ENCODE measurements at regions not wholly inside any gene's neighbourhood (a gene's known extent, or its start where the extent isn't known, plus 50 kb on each side); places are given as distances from the start of the nearest gene placed in this dataset.
"Not testable (repeated sequence)": the region's sequence is repeated elsewhere in the genome, so short reads cannot be mapped to it uniquely, and the experiment has no call there.

DNA sequence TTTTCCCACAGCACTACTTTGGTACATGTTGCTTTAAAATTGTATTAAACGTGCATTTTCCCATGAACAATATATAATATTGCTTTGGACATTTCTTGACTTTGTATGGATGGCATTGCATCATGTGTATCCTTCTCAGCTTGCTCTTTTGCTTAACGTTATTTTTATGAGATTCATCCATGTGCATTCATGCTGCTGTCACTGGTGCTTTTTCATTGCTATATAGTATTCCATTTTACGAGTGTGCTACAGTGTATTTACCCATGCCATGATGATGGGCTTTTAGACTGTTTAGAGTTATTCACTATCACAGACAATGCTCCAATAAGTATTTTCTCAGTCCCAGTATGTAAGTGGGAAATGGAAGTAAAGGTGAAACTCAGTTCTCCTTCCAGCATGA is 195.2 kb upstream of the COX10 start:
- DNase-seq: no peak

DNA sequence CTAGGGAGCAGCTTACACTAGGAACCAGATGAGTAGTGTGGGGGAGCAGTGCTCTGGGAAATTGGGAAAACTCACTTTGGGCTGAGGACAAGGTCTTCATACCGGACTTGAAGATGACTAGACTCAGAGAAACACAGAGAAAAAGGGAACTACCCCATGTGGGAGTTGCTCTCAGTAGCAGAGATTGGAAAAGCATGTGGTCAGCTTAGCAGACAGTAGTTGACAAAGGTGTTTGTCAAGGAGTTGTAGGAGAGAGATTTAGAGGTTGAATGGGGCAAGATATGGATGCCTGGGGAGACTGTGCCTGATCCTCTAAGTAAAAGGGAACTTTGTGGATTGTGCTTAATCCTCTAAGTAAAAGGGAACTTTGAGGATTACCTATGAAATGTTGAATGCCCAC is 194.5 kb upstream of the COX10 start:
- DNase-seq: no peak

DNA sequence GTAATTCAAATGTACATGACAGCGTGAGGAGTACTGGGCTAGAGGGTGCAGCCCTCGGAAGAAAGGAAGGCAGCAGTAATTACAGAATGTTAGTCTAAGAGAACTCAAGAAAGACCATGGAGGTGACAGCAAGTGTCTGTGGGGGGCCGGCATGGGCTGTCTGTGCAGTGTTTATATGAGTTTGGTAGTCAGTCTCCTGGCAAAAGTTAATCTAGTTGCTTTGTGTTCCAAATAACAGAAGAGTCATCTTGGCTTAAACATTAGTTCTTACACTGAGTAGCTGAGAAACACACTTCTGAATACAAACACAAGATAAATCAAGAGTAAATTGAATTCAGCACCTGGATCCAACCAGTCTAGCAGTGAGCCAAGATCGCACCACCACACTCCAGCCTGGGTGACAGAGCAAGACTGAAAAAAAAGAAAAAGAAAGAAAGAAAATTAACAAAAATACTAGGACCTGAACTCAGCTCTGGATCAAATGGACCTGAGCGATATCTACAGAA is 189.3 kb upstream of the COX10 start:
- no peak for DNase-seq

DNA sequence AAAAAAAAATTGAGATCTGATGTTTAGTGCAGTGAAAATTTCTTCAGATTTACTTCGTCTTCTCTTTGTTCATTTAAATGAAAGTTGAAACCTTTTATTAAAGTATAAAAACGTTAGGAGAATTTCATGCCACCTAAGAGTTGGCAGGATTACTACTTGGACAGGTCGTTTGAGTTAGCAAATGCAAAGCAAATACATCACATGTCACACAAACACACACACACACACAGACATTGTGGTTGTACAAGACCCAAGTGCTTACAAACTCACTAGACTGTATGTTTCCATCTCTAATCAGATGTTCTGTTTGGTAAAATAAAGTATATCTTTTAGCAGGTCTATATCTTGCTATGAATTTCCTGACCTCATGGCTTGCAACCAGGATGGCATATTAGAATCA is 185.6 kb upstream of the COX10 start:
- DNase-seq: no peak

DNA sequence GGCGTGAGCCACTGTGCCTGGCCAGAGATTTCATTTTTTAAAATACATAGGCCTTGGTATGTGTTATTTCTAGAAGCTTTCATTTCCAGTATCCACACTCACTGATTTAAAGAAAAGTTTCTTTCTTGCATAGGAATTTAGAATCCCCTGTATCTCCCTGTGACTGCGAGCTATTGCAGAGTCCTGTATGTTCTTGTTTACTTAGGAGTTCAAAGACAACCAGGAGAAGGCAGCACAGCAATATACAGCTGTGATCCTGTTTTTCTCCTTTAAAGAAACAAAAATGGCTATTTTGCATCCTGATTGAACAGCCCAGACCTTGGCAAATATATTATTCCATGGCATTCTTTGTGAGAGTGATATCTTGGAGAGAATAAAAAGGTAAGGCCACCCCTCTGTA is 185.0 kb upstream of the COX10 start:
- DNase-seq: no peak

DNA sequence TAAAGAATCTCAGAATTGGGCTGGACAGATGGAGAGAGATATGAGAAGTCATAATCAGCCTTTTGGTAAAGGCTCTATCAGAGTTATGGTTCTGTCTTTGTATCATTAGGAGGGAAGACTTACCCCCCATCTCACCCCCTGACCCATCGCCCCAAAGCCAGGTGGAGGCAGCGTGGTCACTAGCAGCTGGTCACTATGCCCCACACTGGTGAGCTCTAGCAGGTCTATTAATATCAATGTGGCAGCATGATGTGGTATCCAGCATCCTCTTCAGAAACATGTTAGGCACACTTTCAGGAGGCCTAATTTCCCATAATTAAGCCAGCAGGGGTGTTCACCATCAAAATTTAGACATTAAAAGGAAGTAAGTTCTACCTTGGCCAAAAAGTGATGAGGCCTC is 183.8 kb upstream of the COX10 start:
- no peak for DNase-seq

DNA sequence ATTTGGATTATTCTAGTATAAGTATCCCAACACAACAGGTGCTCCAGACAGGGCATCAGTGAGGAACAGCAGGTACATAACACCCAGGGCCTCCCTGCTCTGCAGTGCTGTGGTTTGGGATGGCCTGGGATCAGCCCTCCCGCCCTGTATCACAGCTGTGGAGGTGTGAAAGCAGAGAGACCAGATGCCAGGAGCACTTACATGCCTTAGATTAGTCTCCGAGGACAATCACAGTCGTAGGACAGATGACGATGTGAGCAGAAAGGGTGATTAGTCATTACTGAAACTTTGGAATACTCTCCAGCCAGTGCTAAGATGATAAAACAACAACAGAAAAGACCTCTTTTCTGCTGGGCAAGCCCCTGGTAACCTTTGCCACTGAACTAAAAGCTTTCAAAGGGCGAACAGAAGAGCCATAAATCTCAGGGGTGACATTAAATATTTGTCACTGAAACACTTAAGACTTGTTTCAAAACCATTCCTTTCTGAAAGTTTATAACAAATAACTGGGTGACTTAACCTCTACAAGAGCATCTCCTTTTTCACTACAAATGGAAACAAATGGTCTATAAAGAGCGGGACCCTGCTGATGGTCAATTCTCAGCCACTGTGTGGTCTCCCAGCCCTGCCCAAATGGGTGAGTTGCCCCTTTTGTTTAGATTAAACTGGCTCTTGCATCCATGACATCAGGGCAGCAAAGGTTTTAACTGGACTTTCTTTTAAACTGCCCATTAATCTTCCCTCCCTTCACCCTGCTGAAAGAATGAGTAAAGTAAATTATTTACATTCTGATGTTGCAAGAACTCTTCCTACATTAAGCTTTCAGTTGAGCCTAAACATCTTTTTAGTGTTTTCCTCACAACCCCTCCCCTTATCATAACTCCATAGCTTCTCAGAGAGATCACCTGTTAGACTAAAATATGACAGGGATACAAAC is 183.1 kb upstream of the COX10 start:
- no peak for DNase-seq

DNA sequence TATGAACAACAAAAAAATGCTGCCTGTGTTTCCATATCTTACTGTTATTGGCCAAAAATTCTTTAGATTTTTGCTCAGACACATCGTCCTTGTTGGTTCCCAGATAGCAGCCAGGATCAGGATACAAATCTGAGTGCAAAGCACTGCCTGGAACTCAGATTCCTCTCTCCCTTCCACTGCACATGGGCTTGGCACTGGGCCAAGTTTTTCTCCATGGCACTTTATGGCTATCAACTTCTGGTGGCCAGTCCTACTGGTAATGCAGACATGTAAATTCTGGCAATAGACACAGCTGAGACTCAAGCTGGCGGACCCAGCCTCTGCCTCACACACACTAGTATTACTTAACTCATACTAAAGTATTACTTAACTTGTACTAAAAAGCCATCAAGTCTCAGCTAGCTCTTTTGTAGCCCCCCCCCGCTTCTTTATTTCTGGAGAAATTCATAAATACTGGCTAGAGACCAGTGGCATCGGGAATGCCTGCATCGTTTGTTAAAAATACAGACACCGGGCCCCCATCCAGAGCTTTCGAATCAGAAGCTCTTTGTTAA is 181.2 kb upstream of the COX10 start:
- DNase-seq: no peak

DNA sequence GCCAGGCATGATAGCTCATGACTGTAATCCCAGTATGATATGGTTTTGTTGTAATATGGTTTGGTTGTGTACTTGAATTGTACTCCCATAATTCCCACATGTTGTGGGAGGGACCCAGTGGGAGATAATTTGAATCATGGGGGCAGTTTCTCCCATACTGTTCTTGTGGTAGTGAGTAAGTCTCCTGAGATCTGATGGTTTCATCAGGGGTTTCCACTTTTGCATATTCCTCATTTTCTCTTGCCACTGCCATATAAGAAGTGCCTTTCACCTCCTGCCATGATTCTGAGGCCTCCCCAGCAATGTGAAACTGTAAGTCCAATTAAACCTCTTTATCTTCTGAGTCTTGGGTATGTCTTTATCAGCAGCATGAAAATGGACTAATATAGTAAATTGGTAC is 160.3 kb upstream of the COX10 start:
- DNase-seq: not testable (repeated sequence)

DNA sequence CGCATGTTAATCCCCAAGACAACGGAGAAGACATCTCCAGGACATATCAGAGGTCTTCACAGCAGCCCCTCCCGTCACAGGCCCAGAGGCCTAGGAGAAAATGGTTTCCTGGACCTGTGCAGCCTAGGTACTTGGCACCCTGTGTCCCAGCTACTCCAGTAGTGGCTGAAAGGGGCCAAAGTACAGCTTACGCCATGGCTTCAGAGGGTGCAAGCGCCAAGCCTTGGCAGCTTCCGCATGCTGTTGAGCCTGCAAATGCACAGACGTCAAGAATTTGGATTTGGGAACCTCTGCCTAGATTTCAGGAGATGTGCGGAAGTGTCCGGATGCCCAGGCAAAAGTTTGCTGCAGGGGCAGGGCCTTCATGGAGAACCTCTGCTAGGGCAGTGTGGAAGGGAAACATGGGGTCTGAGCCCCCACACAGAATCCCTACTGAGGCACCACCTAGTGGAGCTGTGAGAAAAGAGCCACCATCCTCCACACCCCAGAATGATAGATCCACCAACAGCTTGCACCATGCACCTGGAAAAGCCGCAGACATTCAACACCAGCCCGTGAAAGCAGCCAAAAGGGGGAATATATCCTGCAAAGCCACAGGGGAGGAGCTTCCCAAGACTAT is 159.3 kb upstream of the COX10 start:
- DNase-seq: no peak

DNA sequence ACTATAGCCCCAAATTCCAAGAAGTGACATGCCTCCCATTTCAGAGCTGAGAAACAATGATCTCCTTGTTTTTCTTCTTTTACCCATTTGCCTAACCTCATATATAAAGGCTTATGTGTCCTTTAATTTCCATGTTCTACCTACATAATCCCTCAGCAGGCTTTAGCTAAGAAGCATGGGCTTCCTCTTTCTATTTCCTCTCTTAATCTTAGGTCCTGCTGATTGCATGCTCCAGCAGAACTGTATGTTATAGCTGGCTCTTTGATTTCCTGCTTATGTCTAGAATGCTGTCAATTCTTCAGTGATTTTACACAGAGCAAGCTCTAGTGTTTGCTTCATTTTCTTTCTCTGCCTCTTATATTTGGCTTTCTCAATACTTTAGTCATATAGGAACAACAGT is 151.7 kb upstream of the COX10 start:
- no peak for DNase-seq

DNA sequence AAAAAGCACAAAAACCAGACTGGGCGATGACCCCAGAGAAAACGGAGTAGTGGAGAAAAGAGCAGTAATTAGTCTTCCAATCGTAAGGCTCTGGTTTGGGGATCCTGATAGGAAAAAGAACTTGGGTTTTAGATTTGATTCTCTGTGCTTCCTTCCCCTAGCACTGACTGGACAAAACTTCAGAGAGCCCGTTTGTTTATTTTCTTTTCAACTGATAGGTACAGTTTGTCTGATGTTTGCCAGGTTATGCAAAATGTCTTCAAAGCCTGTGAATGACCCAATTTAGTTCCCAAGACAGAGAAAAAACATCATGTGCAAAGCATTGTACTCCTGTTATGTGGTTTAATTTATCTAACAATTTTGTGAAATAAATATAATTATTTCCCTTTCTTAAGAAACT is 151.1 kb upstream of the COX10 start:
- no peak for DNase-seq

DNA sequence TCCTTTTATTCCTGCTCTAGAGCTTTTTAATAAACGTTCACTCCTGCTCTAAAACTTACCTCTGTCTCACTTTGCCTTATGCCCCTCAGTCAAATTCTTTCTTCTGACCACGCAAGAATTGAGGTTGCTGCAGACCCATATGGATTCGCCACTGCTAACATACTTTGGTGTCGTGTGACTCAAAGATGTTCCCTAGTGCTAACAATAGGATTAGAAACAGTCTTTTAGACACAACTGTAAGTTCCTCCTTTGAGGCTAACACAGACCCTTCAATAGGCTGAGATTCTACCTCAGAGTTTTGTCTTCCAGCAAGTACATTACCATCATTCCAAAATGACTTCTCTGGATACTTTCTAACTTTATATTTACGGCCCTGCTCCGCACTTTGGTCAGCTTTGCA is 149.5 kb upstream of the COX10 start:
- no peak for DNase-seq

DNA sequence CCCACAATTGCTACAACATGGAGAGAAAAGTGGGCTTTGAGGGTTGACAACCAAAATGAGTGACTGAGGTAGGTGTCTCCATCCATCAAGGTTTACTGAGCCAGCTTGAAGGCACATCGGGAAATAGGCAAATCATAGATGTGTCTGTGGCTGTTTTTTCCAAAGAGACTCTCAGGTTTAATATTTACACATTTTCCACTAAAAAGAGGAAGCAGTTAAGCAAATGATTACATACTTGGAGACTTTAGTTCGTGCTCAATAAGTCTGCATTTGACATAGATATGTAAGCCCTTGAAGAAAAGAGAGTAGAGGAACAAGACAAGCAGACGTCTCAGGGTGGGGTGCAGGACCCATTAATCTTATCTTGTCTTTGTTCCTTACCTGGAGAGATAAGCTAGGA is 148.9 kb upstream of the COX10 start:
- DNase-seq: no peak

DNA sequence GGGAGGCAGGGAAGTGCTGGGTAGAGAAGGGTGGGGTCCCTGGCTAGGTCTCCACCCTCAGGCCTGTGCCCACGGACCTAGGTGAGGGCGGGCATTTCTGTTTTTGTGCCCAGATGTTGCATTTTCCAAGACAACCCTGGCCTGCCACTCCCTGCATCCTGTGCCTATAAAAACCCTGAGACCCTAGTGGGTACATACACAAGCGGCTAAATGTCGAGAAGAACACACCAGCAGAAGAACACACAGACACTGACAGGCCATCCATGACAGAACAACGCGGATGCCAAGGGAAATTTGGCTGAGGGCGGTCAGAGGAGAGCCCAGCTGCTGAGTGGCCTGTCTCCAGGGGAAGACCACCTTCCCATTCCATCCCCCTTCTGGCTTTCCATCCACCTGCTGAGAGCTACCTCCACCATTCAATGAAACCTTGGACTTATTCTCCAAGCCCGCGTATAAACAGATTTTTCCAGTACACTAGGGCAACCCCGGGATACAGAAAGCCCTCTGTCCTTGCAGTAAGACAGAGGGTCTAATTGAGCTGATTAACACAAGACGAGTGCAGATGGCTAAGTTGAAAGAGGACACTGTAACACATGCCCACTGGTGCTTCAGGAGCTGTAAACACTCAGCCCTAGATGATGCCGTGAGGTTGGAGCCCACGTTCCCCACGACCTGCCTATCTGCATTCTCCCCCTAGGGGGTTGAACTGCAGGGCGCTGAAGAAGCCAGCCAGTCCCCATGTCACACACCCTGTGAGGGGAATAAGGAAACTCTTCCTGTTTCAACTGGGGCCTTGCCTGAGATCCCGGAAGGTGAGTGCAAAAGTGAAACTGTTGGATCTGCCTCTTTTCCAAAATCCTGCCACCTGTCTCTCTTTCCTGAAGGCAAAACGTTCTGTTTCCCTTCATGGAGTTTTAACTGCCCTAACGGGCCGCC is 147.2 kb upstream of the COX10 start:
- DNase-seq: no peak

DNA sequence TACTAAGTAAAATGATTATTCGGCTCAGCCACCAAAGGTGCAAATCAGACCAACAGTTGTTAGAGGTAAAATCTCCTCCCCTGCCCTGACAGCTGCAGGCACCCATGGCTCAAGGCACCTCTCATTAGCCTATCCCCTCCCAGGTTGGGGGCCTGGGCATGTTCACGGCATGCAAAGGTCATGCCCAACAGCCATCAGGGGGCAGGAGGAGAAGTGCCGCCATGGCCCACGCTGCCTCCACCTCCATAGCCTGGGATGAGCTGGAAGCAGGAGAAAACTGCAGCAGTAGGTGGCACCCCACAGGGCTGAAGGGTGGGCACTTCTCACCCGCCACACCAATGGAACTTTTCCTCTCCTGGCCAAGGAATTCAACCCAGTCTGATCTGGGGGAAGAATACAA is 146.4 kb upstream of the COX10 start:
- no peak for DNase-seq

DNA sequence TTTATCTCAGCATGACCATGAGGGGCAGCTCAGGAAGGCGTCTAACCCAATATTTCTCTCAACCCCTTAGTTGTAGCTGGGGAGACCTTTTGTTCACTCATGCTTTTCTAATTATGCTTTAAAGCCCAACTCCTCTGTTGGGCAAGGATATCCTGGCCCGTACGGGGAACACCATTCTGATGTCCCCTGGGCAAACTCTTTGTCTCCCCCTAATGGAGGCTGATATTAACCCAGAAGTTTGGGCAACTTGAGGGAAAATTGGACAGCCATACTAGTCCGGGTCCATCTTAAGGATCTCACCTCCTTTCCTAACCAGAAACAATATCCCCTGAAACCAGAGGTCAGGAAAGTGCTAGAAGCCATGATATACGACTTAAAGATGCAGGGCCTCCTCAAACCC is 143.7 kb upstream of the COX10 start:
- no peak for DNase-seq

DNA sequence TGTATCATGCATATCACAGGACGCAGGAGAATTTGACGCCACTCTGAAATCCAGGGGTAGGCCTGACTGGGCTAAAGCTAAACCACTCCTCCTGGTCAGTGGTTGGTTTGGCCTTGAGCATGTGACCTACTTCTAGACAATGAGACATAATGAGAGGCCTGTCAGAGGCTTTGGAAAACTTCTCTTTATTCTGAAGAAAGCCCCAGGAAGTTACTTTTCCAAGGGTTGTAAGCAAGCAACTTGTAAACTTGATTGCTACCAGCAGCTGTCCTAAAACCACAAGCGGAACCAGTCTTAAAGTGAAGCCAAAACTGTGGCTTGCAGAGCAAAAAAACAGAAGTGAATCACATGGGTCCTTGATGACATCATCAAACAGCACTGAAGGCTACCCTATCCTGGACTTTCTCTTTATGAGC is 138.2 kb upstream of the COX10 start:
- no peak for DNase-seq

DNA sequence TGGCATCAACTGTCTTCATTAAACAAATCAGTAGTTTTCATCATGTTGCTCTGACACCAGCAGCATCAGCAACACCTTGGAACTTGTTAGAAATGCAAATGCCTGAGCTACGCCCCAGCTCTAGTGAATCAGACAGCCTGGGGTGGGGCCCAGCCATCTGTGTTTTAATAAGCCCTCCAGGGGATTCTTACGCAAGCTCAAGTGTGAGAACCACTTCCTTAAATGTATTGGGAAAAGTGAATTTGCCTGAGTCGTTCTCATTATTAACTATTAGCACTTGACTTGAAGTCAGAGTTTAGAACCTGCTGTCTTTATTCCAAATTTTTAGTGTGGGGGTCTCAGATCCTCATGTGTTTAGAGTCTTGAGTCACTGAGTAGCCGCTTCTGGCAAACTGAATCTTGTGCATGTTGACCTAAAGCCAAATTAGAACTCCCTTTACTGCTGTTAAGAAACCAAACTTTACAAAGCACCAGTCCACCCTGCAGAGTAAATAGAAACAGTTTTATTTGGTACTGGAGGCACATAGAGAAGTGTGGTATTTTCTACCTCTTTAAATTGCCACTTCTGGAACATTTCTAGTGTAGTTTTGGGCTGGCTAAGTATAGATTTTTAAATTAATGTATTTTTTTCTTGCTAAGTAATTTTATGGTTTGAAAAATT is 137.4 kb upstream of the COX10 start:
- DNase-seq: no peak

DNA sequence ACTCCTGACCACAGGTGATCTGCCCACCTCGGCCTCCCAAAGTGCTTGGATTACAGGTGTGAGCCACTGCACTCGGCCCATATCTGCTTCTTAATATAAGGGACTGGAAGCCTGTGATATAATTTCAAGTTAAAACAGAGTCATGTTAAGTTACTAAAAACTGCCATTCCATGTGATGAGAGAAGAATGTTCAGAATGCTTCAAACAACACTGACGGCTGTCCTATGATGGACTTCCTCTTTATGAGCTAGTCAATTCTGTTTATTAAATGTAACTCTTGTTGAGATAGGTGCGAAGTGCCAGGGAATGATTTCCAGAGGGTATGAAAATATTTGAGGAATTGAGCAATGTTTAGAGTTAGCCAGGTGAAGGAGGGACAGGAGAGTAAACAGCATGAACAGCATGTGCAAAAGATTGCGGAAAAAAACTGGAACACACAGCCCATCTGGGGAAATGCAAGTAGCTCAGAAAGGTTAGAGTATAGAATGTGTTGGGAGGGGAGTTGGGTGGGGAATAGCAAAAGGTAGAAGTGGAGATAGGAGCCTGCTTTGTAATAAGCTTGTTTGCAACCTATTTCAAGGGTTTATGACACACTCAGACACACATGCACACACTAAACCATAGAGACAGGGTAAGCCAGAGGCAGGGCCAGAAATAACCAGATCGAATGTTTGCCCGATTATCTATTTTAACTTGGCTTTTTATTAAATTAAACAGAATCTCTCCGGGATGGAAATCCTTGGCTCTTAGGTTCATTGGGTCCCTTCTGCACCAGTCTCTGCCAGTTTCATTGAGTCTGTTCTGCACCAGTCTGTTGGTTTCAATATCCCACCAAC is 135.6 kb upstream of the COX10 start:
- no peak for DNase-seq

DNA sequence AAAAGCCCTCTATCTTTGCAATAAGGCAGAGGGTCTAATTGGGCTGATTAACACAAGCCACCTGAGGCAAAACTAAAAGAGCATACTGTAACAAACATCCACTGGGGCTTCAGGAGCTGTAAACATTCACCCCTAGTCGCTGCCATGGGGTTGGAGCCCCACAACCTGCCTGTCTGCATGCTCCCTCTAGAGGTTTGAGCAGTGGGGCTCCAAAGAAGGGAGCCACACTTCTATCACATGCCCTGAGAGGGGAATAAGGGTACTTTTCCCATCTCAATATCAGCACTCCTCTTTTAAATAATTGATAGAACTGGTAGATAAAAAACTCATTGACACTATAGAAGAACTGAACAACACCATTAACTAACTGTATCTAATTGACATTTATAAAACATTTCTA is 130.1 kb upstream of the COX10 start:
- no peak for DNase-seq

Measured in stimulated activated naive CD4-positive, alpha-beta T cell (primary cell).